Suprapubic skin (tissue), 3 donors: ENCODE measurements at regions not wholly inside any gene's neighbourhood (a gene's known extent, or its start where the extent isn't known, plus 50 kb on each side); places are given as distances from the start of the nearest gene placed in this dataset.

ENCODE experiments used
- CTCF ChIP-seq, 2 donors: fragments of 200-600 bp in 1 of 2; fragments of 450-650 bp in 1 of 2; sonication (generic) in 1 of 2; IDR thresholded peaks; one replicate each; pipeline ENCODE4 v1.5.1; 2016 to 2019; ENCODE audit warnings: antibody characterized with exemption in 2 of 2, mild to moderate bottlenecking in 1 of 2, moderate library complexity in 1 of 2
- EP300 ChIP-seq: sonication (generic); formaldehyde crosslinking; IDR thresholded peaks from one replicate; pipeline ENCODE4 v1.6.1; 2017; ENCODE audit warnings: antibody characterized with exemption

- TF ChIP-seq CTCF (IDR thresholded peaks at IDR 0.05) (no peak), EP300 (no peak)
Observed at GRCh38 chr3:161796312-161796711, 299.7 kb downstream of the OTOL1 start.
